ENCODE measurements at regions not wholly inside any gene's neighbourhood (a gene's known extent, or its start where the extent isn't known, plus 50 kb on each side); places are given as distances from the start of the nearest gene placed in this dataset.
"Not testable (repeated sequence)": the region's sequence is repeated elsewhere in the genome, so short reads cannot be mapped to it uniquely, and the experiment has no call there.

DNA sequence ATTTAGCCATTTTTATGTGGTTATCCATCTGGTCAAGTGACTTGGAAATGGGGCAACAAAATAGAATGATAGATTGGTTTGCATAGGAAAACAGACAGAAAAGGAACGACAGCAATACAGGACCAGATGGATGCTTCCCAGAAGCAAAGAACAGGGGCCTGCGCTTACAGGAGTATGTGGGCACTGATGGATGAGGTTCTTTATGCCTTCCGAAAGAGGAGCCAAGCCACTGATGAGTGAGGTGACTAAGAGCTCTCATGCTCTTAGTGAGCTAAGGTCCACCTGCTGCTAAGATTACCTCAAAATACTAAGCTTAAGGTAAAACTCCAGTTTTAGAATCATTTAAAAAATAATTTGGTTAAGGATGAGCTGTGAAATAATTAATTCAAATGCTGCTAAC lies 247.4 kb upstream of the FAM240B start:
- BruUV-seq (replicated peaks); H3K27ac ChIP-seq (ENCODE audit: low read depth, low read length, poor library complexity, severe bottlenecking); H3K4me1 ChIP-seq (ENCODE audit: insufficient read depth, low read length, poor library complexity, severe bottlenecking); H3K4me3 ChIP-seq (ENCODE audit: low read depth, low read length, poor library complexity, severe bottlenecking); CTCF ChIA-PET; H3K9me3 ChIP-seq (ENCODE audit: low read depth, low read length, poor library complexity, severe bottlenecking); POLR2A ChIA-PET (ENCODE audit: low non-redundant PET); DNase-seq (ENCODE audit: low spot score); H3K36me3 ChIP-seq (ENCODE audit: insufficient read depth, low read length, poor library complexity, severe bottlenecking); intact Hi-C loops (cut with micrococcal nuclease; ENCODE audit: unreplicated experiment); H3K27me3 ChIP-seq (replicated peaks; ENCODE audit: insufficient read depth, low read depth, low read length, poor library complexity): not testable (repeated sequence)

DNA sequence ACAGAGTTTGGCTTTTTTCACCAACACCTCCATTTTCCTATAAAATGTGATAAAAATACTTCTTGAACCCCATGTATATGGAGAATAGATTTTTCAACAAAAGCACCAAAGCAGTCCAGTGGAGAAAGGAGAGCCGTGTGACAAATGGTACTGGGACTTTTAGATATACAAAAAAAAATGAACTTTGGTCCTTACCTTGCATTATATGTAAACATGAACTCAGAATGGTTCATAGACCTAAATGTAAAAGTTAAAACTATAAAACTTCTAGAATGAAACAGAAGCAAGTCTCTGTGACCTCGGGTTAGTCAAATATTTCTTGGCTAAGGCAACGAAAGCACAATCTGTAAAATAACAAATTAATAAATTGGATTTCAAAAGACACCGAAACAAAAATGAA lies 239.9 kb upstream of the FAM240B start:
- H3K4me3 ChIP-seq (ENCODE audit: low read depth, low read length, poor library complexity, severe bottlenecking); intact Hi-C loops (cut with micrococcal nuclease; ENCODE audit: unreplicated experiment); H3K9me3 ChIP-seq (ENCODE audit: low read depth, low read length, poor library complexity, severe bottlenecking); POLR2A ChIA-PET (ENCODE audit: low non-redundant PET); BruUV-seq (replicated peaks); H3K27ac ChIP-seq (ENCODE audit: low read depth, low read length, poor library complexity, severe bottlenecking); H3K4me1 ChIP-seq (ENCODE audit: insufficient read depth, low read length, poor library complexity, severe bottlenecking); H3K27me3 ChIP-seq (replicated peaks; ENCODE audit: insufficient read depth, low read depth, low read length, poor library complexity); CTCF ChIA-PET; H3K36me3 ChIP-seq (ENCODE audit: insufficient read depth, low read length, poor library complexity, severe bottlenecking); DNase-seq (ENCODE audit: low spot score): not testable (repeated sequence)

DNA sequence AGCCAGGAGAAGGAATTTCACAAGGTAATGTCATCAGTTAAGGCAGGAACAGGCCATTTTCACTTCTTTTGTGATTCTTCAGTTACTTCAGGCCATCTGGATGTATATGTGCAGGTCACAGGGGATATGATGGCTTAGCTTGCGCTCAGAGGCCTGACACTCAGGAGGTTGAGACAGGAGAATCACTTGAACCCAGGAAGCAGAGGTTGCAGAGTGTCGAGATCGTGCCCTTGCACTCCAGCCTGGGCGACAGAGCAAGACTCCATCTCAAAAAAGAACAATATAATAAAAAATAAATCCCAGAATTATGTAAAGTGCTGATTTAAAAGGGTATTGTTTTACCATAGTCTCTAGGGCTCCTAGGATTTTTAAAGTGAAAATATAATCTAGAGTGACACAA lies 235.9 kb upstream of the FAM240B start:
- POLR2A ChIA-PET (ENCODE audit: low non-redundant PET); H3K4me1 ChIP-seq (ENCODE audit: insufficient read depth, low read length, poor library complexity, severe bottlenecking); intact Hi-C loops (cut with micrococcal nuclease; ENCODE audit: unreplicated experiment); H3K9me3 ChIP-seq (ENCODE audit: low read depth, low read length, poor library complexity, severe bottlenecking); CTCF ChIA-PET; H3K4me3 ChIP-seq (ENCODE audit: low read depth, low read length, poor library complexity, severe bottlenecking); H3K36me3 ChIP-seq (ENCODE audit: insufficient read depth, low read length, poor library complexity, severe bottlenecking); BruUV-seq (replicated peaks); DNase-seq (ENCODE audit: low spot score); H3K27me3 ChIP-seq (replicated peaks; ENCODE audit: insufficient read depth, low read depth, low read length, poor library complexity); H3K27ac ChIP-seq (ENCODE audit: low read depth, low read length, poor library complexity, severe bottlenecking): not testable (repeated sequence)

GRCh38 chr9:38952715-38953341 lies 232.9 kb upstream of the FAM240B start:
- CTCF ChIA-PET; intact Hi-C loops (cut with micrococcal nuclease; ENCODE audit: unreplicated experiment); H3K27ac ChIP-seq (ENCODE audit: low read depth, low read length, poor library complexity, severe bottlenecking); H3K4me1 ChIP-seq (ENCODE audit: insufficient read depth, low read length, poor library complexity, severe bottlenecking); DNase-seq (ENCODE audit: low spot score); POLR2A ChIA-PET (ENCODE audit: low non-redundant PET); H3K9me3 ChIP-seq (ENCODE audit: low read depth, low read length, poor library complexity, severe bottlenecking); BruUV-seq (replicated peaks); H3K27me3 ChIP-seq (replicated peaks; ENCODE audit: insufficient read depth, low read depth, low read length, poor library complexity); H3K36me3 ChIP-seq (ENCODE audit: insufficient read depth, low read length, poor library complexity, severe bottlenecking); H3K4me3 ChIP-seq (ENCODE audit: low read depth, low read length, poor library complexity, severe bottlenecking): not testable (repeated sequence)

DNA sequence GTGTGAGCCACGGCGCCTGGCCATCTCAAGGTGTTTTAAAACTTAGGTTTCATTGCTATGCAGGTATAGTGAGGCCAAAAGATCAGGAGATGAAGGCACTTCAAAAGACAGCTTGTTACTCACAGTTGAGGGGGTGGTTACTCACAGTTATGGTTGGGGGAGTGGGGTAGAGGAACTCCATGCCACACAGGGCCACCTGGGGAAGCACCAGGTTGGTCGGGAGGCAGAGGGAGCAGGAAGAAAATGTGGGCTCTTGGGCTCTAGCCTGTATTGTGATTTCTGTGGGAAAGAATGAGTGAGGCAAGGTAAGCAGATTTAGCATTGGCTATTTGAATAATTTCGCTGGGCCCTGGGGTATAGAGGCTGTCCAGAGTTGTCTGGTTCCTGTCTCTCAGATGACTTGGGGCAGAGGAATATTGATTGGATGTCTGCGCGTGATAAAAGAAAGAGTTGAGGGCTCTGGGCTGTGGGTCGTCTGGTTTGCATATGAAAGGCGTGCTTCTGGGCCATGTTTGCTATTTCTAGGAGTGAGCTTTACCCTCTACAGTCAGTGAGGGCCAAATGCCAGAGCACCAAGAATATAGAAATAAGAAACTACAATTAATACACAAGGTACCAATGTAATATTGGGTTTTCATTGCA lies 226.1 kb upstream of the FAM240B start:
- BruUV-seq (replicated peaks); DNase-seq (ENCODE audit: low spot score); CTCF ChIA-PET; H3K27me3 ChIP-seq (replicated peaks; ENCODE audit: insufficient read depth, low read depth, low read length, poor library complexity); H3K27ac ChIP-seq (ENCODE audit: low read depth, low read length, poor library complexity, severe bottlenecking); H3K36me3 ChIP-seq (ENCODE audit: insufficient read depth, low read length, poor library complexity, severe bottlenecking); H3K4me3 ChIP-seq (ENCODE audit: low read depth, low read length, poor library complexity, severe bottlenecking); H3K4me1 ChIP-seq (ENCODE audit: insufficient read depth, low read length, poor library complexity, severe bottlenecking); H3K9me3 ChIP-seq (ENCODE audit: low read depth, low read length, poor library complexity, severe bottlenecking); POLR2A ChIA-PET (ENCODE audit: low non-redundant PET); intact Hi-C loops (cut with micrococcal nuclease; ENCODE audit: unreplicated experiment): not testable (repeated sequence)

- H3K27ac ChIP-seq (ENCODE audit: low read depth, low read length, poor library complexity, severe bottlenecking); intact Hi-C loops (cut with micrococcal nuclease; ENCODE audit: unreplicated experiment); H3K4me1 ChIP-seq (ENCODE audit: insufficient read depth, low read length, poor library complexity, severe bottlenecking); DNase-seq (ENCODE audit: low spot score); BruUV-seq (replicated peaks); H3K9me3 ChIP-seq (ENCODE audit: low read depth, low read length, poor library complexity, severe bottlenecking); H3K27me3 ChIP-seq (replicated peaks; ENCODE audit: insufficient read depth, low read depth, low read length, poor library complexity); H3K36me3 ChIP-seq (ENCODE audit: insufficient read depth, low read length, poor library complexity, severe bottlenecking); POLR2A ChIA-PET (ENCODE audit: low non-redundant PET); CTCF ChIA-PET; H3K4me3 ChIP-seq (ENCODE audit: low read depth, low read length, poor library complexity, severe bottlenecking): not testable (repeated sequence)
These were observed 225.0 kb upstream of the FAM240B start for GRCh38 chr9:38944881-38945449.

DNA sequence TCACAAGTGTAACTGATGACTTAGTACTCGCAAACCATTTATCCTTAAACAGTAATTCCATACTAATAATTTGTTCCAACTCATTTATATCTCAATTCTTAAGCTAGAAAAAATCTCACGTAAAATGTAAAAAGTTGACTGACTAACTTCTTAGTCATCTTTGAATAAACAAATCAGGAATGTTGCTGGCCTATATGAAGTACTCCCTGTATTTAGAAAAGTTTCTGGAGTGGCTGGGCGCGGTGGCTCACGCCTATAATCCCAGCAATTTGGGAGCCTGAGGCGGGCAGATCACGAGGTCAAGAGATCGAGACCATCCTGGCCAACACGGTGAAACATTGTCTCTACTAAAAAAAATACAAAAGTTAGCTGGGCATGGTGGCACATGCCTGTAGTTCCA lies 220.6 kb upstream of the FAM240B start:
- H3K36me3 ChIP-seq (ENCODE audit: insufficient read depth, low read length, poor library complexity, severe bottlenecking); H3K4me3 ChIP-seq (ENCODE audit: low read depth, low read length, poor library complexity, severe bottlenecking); H3K27me3 ChIP-seq (replicated peaks; ENCODE audit: insufficient read depth, low read depth, low read length, poor library complexity); H3K9me3 ChIP-seq (ENCODE audit: low read depth, low read length, poor library complexity, severe bottlenecking); intact Hi-C loops (cut with micrococcal nuclease; ENCODE audit: unreplicated experiment); BruUV-seq (replicated peaks); H3K27ac ChIP-seq (ENCODE audit: low read depth, low read length, poor library complexity, severe bottlenecking); H3K4me1 ChIP-seq (ENCODE audit: insufficient read depth, low read length, poor library complexity, severe bottlenecking); CTCF ChIA-PET; DNase-seq (ENCODE audit: low spot score); POLR2A ChIA-PET (ENCODE audit: low non-redundant PET): not testable (repeated sequence)

DNA sequence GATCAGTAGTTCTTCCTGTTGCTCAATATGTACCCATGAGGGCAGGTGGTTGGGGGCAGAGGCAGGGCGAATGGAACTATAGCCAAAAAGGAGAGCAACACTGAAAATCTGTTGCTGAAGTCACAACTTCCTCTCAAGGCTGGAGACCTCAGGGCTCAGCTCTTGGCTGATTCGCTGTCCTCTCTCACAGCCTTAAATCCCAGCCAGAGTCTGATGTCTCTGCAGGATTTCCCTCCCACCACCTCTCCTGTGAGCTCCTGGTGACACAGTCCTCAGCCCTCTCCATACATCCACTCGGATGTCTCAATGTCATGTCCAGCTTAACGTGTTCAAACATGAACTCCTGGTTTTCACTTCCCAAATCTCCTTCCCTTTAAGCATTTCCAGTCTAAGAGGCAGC lies 218.7 kb upstream of the FAM240B start:
- DNase-seq (ENCODE audit: low spot score); H3K36me3 ChIP-seq (ENCODE audit: insufficient read depth, low read length, poor library complexity, severe bottlenecking); H3K27me3 ChIP-seq (replicated peaks; ENCODE audit: insufficient read depth, low read depth, low read length, poor library complexity); BruUV-seq (replicated peaks); H3K4me3 ChIP-seq (ENCODE audit: low read depth, low read length, poor library complexity, severe bottlenecking); POLR2A ChIA-PET (ENCODE audit: low non-redundant PET); H3K27ac ChIP-seq (ENCODE audit: low read depth, low read length, poor library complexity, severe bottlenecking); intact Hi-C loops (cut with micrococcal nuclease; ENCODE audit: unreplicated experiment); H3K4me1 ChIP-seq (ENCODE audit: insufficient read depth, low read length, poor library complexity, severe bottlenecking); H3K9me3 ChIP-seq (ENCODE audit: low read depth, low read length, poor library complexity, severe bottlenecking); CTCF ChIA-PET: not testable (repeated sequence)

All from A673 (cell line).